Neural progenitor cell (in vitro differentiated cells): ENCODE measurements at regions not wholly inside any gene's neighbourhood (a gene's known extent, or its start where the extent isn't known, plus 50 kb on each side); places are given as distances from the start of the nearest gene placed in this dataset.

Experiments used
- DNase-seq: peaks from one replicate; pipeline ENCODE4 v3.0.0-alpha.2; 2016; ENCODE audit warnings: low spot score
- H2AFZ ChIP-seq: fragments of 200-600 bp; sonication (generic); replicated peaks from 2 replicates; pipeline ENCODE4 v1.6.1; 2016; ENCODE audit warnings: antibody characterized with exemption
- H3F3A ChIP-seq: fragments of 200-600 bp; sonication (generic); 2 replicates; pipeline ENCODE4 v1.6.1; 2016; ENCODE audit warnings: antibody characterized with exemption, low read depth
- H3K27ac ChIP-seq: fragments of 200-600 bp; sonication (generic); 2 replicates; pipeline ENCODE4 v1.5.1; 2016; ENCODE audit warnings: mild to moderate bottlenecking
- H3K27me3 ChIP-seq: fragments of 200-600 bp; sonication (generic); 2 replicates; pipeline ENCODE4 v1.6.1; 2016; ENCODE audit warnings: mild to moderate bottlenecking, moderate library complexity
- H3K36me3 ChIP-seq: fragments of 200-600 bp; sonication (generic); 2 replicates; pipeline ENCODE4 v1.5.1; 2016
- H3K4me1 ChIP-seq: fragments of 200-600 bp; sonication (generic); 2 replicates; pipeline ENCODE4 v1.6.1; 2016; ENCODE audit warnings: mixed run types
- H3K4me2 ChIP-seq: fragments of 200-600 bp; sonication (generic); 2 replicates; pipeline ENCODE4 v1.6.1; 2016
- H3K4me3 ChIP-seq: fragments of 200-600 bp; sonication (generic); 2 replicates; pipeline ENCODE4 v1.5.1; 2016
- H3K79me2 ChIP-seq: fragments of 200-600 bp; sonication (generic); 2 replicates; pipeline ENCODE4 v1.6.1; 2016; ENCODE audit warnings: low read depth
- H3K9ac ChIP-seq: fragments of 200-600 bp; sonication (generic); 2 replicates; pipeline ENCODE4 v1.6.1; 2016
- H3K9me3 ChIP-seq: fragments of 200-600 bp; sonication (generic); 2 replicates; pipeline ENCODE4 v1.5.1; 2016; ENCODE audit warnings: low read depth
- H4K20me1 ChIP-seq: fragments of 200-600 bp; sonication (generic); 2 replicates; pipeline ENCODE4 v1.6.1; 2016; ENCODE audit warnings: low read depth
- H3K27ac Mint-ChIP-seq: 3 replicates; pipeline ENCODE4 v1.8.0; 2021; ENCODE audit warnings: mixed read lengths
- H3K27me3 Mint-ChIP-seq: 2 replicates; pipeline ENCODE4 v1.8.0; 2022; ENCODE audit warnings: low read depth, mild to moderate bottlenecking, inconsistent platforms, moderate library complexity, mixed read lengths; ENCODE audit not compliant: insufficient read depth
- H3K36me3 Mint-ChIP-seq: 3 replicates; pipeline ENCODE4 v1.8.0; 2021; ENCODE audit warnings: mixed read lengths
- H3K4me1 Mint-ChIP-seq: 3 replicates; pipeline ENCODE4 v1.8.0; 2021; ENCODE audit warnings: mixed read lengths
- H3K4me3 Mint-ChIP-seq: 3 replicates; pipeline ENCODE4 v1.8.0; 2021; ENCODE audit warnings: mild to moderate bottlenecking, moderate library complexity, mixed read lengths
- H3K9me3 Mint-ChIP-seq: 3 replicates; pipeline ENCODE4 v1.8.0; 2020; ENCODE audit warnings: mixed read lengths
- EZH2 ChIP-seq: fragments of 200-600 bp; sonication (generic); IDR thresholded peaks from 2 replicates; pipeline ENCODE4 v1.6.1; 2017; ENCODE audit warnings: antibody characterized with exemption, mild to moderate bottlenecking, moderate library complexity
- EZH2phosphoT487 ChIP-seq: fragments of 200-600 bp; sonication (generic); IDR thresholded peaks from 2 replicates; pipeline ENCODE4 v1.6.1; 2017; ENCODE audit warnings: antibody characterized with exemption
- TF ChIP-seq, protein P1 (sequence below): fragments of 200-600 bp; sonication (generic); IDR thresholded peaks from 2 replicates; pipeline ENCODE4 v1.5.1; 2017; ENCODE audit warnings: antibody characterized with exemption, mild to moderate bottlenecking

DNA sequence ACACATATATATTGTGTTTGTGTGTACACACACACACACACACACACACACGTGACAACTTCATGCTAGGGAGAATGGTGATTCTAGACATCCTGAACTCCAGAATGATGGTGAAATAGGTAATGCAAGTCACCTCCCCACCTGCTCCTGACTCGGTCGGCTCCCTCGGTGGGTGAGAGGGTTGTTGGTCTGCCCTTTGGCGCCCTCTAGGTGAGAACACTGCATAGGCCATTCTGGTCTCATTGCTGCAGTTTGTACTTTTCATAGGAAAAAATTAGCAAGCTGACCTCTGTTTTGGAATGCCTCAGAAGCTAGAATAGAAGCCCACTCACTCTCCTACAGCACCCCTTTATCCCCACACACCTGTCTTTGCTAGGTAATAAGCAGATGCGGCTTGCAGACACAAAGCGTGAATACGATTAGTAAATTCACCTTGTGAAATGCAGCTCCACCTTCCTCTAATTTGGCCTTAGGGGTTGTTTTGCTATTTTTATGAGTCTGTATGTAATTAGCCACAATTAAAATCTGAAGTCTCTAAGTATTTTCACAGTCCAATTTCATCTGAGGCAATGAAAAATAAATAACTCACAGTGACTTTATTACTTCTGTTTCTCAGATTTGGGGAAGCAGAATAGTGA, 130.0 kb upstream of the KCNJ15 start:
- H3K79me2 ChIP-seq, result no peaks in the 10 kb centered on the region
- no peaks in the 10 kb centered on the region for H3K4me1 Mint-ChIP-seq
- no peaks in the 10 kb centered on the region for H3K4me1 ChIP-seq
- H3K4me3 Mint-ChIP-seq, result no peak overlapping the region
- H3F3A ChIP-seq, result no peaks in the 10 kb centered on the region
- H3K9me3 ChIP-seq, result no peaks in the 10 kb centered on the region
- H3K27ac ChIP-seq, result no peak overlapping the region
- no peaks in the 10 kb centered on the region for H4K20me1 ChIP-seq
- H3K9me3 Mint-ChIP-seq, result no peaks in the 10 kb centered on the region
- no peaks in the 10 kb centered on the region for H3K27me3 ChIP-seq
- no peak overlapping the region for H3K27ac Mint-ChIP-seq
- H3K36me3 ChIP-seq, result no peaks in the 10 kb centered on the region
- H2AFZ ChIP-seq, result no peak overlapping the region
- H3K4me2 ChIP-seq, result no peak overlapping the region
- H3K27me3 Mint-ChIP-seq, result peaks cover 2% of the 10 kb centered on the region
- no peaks in the 10 kb centered on the region for H3K36me3 Mint-ChIP-seq
- no peak overlapping the region for H3K9ac ChIP-seq
- peak; percentile 80 for DNase-seq
- H3K4me3 ChIP-seq, result no peak overlapping the region
- TF ChIP-seq EZH2 (no peak), EZH2phosphoT487 (no peak)
- TF ChIP-seq, protein P1, sequence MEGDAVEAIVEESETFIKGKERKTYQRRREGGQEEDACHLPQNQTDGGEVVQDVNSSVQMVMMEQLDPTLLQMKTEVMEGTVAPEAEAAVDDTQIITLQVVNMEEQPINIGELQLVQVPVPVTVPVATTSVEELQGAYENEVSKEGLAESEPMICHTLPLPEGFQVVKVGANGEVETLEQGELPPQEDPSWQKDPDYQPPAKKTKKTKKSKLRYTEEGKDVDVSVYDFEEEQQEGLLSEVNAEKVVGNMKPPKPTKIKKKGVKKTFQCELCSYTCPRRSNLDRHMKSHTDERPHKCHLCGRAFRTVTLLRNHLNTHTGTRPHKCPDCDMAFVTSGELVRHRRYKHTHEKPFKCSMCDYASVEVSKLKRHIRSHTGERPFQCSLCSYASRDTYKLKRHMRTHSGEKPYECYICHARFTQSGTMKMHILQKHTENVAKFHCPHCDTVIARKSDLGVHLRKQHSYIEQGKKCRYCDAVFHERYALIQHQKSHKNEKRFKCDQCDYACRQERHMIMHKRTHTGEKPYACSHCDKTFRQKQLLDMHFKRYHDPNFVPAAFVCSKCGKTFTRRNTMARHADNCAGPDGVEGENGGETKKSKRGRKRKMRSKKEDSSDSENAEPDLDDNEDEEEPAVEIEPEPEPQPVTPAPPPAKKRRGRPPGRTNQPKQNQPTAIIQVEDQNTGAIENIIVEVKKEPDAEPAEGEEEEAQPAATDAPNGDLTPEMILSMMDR, result peak; percentile 83

DNA sequence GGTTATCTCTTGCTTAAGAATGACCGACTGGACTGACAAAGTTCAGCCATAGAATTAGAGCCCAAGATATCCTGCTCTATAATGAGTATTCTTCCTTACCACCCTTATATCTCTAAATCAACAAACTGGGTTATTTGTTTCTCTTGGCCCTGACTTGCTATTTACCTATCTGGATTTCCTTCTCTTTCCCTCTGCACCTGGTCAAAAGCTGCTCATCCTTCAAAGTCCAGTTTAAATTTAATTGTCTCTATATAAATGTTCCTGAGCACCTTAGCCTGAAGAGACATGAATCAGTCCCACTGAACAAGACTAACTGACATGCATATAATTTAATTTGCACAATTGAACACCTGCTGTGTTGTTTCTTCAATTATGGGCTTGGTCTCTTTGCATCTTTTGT, 127.1 kb upstream of the KCNJ15 start:
- Histone ChIP-seq H3K4me1 (no peaks in the 10 kb centered on the region), H3K27me3 (no peaks in the 10 kb centered on the region), H4K20me1 (no peaks in the 10 kb centered on the region), H3K9me3 (no peaks in the 10 kb centered on the region), H3K27ac (no peak overlapping the region), H2AFZ (no peak overlapping the region), H3F3A (no peaks in the 10 kb centered on the region), H3K9ac (no peak overlapping the region), H3K79me2 (no peaks in the 10 kb centered on the region), H3K4me3 (no peak overlapping the region), H3K4me2 (no peak overlapping the region), H3K36me3 (no peaks in the 10 kb centered on the region)
- H3K36me3 Mint-ChIP-seq, result no peaks in the 10 kb centered on the region
- H3K4me3 Mint-ChIP-seq, result no peak overlapping the region
- H3K9me3 Mint-ChIP-seq, result no peaks in the 10 kb centered on the region
- no peak for TF ChIP-seq EZH2phosphoT487
- no peak for TF ChIP-seq EZH2
- TF ChIP-seq, protein P1, result no peak
- H3K27ac Mint-ChIP-seq, result no peak overlapping the region
- H3K4me1 Mint-ChIP-seq, result peaks cover 2% of the 10 kb centered on the region
- DNase-seq, result no peak
- H3K27me3 Mint-ChIP-seq, result peaks cover 3% of the 10 kb centered on the region

DNA sequence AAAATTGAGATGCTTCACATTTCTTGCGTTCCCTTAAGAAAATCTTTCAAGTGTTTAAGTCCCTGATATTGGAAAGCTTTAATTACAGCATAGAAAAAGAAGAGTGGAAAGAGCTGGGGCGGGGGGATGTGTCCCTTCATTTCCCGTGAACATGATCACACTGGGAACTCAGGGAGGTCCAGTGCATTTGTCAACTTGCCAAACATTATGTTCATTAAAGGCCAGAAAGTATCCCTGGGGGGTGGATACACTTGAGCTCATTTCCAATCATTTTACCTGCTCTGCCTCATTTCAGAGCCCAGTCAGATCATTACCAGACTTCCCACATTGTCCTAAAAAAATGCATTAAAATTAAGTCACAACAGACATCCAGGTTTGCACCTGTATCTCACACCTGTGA, 123.6 kb upstream of the KCNJ15 start:
- H3K9ac ChIP-seq, result no peak overlapping the region
- Mint-ChIP-seq H3K27me3 (peaks cover 3% of the 10 kb centered on the region), H3K9me3 (no peaks in the 10 kb centered on the region), H3K36me3 (no peaks in the 10 kb centered on the region), H3K4me1 (peaks cover 2% of the 10 kb centered on the region), H3K4me3 (no peak overlapping the region), H3K27ac (no peak overlapping the region)
- H3K4me2 ChIP-seq, result no peak overlapping the region
- H3K79me2 ChIP-seq, result no peaks in the 10 kb centered on the region
- H4K20me1 ChIP-seq, result no peaks in the 10 kb centered on the region
- H3K27me3 ChIP-seq, result no peaks in the 10 kb centered on the region
- H3K27ac ChIP-seq, result no peak overlapping the region
- no peak for TF ChIP-seq EZH2
- TF ChIP-seq EZH2phosphoT487, result no peak
- TF ChIP-seq, protein P1, result no peak
- no peak for DNase-seq
- H2AFZ ChIP-seq, result no peak overlapping the region
- H3K4me3 ChIP-seq, result no peak overlapping the region
- no peaks in the 10 kb centered on the region for H3K36me3 ChIP-seq
- H3K9me3 ChIP-seq, result no peaks in the 10 kb centered on the region
- H3F3A ChIP-seq, result no peaks in the 10 kb centered on the region
- H3K4me1 ChIP-seq, result no peaks in the 10 kb centered on the region
